A549 (cell line): ENCODE measurements at regions not wholly inside any gene's neighbourhood (a gene's known extent, or its start where the extent isn't known, plus 50 kb on each side); places are given as distances from the start of the nearest gene placed in this dataset.

Source experiments
- ATAC-seq, 2 experiments: fragments of 200-7000 bp in 1 of 2; fragments of >200 bp in 1 of 2; cut with Nextera tagmentation in 1 of 2; cut with Tn5 transposase in 1 of 2; 3 replicates each; pipeline versions ENCODE4 v1.8.0 to v1.9.1; 2018 to 2020; ENCODE audit warnings: mild to moderate bottlenecking in 1 of 2, moderate library complexity in 1 of 2
- CTCF ChIA-PET: fragments of 300-600 bp; sonication (Branson Sonifier 250); formaldehyde crosslinking; extraction: SDS; loops from one replicate; lab custom pipeline; 2021; ENCODE audit warnings: antibody characterized with exemption, inconsistent platforms; lab: Yijun Ruan, JAX
- POLR2A ChIA-PET: fragments of 350-600 bp; formaldehyde crosslinking; extraction: SDS; loops from one replicate; lab custom pipeline; 2021; ENCODE audit warnings: antibody characterized with exemption, inconsistent platforms; lab: Yijun Ruan, JAX
- DNase-seq, 2 experiments: peaks; one replicate each; pipeline versions ENCODE4 v3.0.0 to v3.0.0-alpha.2; 2011 to 2016; ENCODE audit warnings: low read depth in 1 of 2, low spot score in 1 of 2
- FAIRE-seq: peaks from 2 replicates; lab custom pipeline; 2011; peaks lifted over from hg19 to GRCh38; lab: Jason Lieb, UNC
- H3K27ac ChIP-seq, 2 experiments: fragments of >200 bp; sonication (Bioruptor Twin); formaldehyde crosslinking; 3 replicates each; pipeline ENCODE4 v1.5.1; 2016 to 2017
- H3K4me1 ChIP-seq: fragments of >200 bp; sonication (Bioruptor Twin); formaldehyde crosslinking; 3 replicates; pipeline ENCODE4 v1.6.1; 2016
- H3K4me2 ChIP-seq: fragments of >200 bp; sonication (Bioruptor Twin); formaldehyde crosslinking; 3 replicates; pipeline ENCODE4 v1.6.1; 2016
- H3K4me3 ChIP-seq: fragments of >200 bp; sonication (Bioruptor Twin); formaldehyde crosslinking; 3 replicates; pipeline ENCODE4 v1.5.1; 2016
- H3K9me3 ChIP-seq: fragments of >200 bp; sonication (Bioruptor Twin); formaldehyde crosslinking; 3 replicates; pipeline ENCODE4 v1.6.1; 2016
- CBX2 ChIP-seq: fragments of 200-600 bp; sonication (generic); IDR thresholded peaks from 2 replicates; pipeline ENCODE4 v1.6.1; 2016; ENCODE audit warnings: low read depth, mild to moderate bottlenecking, borderline replicate concordance
- CBX8 ChIP-seq: fragments of 200-600 bp; sonication (generic); IDR thresholded peaks from 2 replicates; pipeline ENCODE4 v1.6.1; 2016
- CEBPB ChIP-seq, 2 experiments: fragments of >200 bp in 1 of 2; sonication (Bioruptor Twin) in 1 of 2; formaldehyde crosslinking in 1 of 2; IDR thresholded peaks; 2 replicates each; pipeline ENCODE4 v1.6.1; 2012 to 2016
- CHD4 ChIP-seq: fragments of 200-600 bp; sonication (generic); IDR thresholded peaks from 2 replicates; pipeline ENCODE4 v1.6.1; 2016; ENCODE audit warnings: antibody characterized with exemption, mild to moderate bottlenecking, borderline replicate concordance
- EHF ChIP-seq: fragments of 250-450 bp; sonication (Bioruptor Pico); IDR thresholded peaks from 2 replicates; pipeline ENCODE4 v1.5.0; 2020; ENCODE audit warnings: mild to moderate bottlenecking
- ESRRA ChIP-seq: fragments of 150-350 bp; IDR thresholded peaks from 2 replicates; pipeline ENCODE4 v1.6.1; 2014; ENCODE audit warnings: mild to moderate bottlenecking, low read length, borderline replicate concordance
- FOXS1 ChIP-seq: fragments of 250-450 bp; sonication (Bioruptor Pico); IDR thresholded peaks from 2 replicates; pipeline ENCODE4 v1.5.0; 2020; ENCODE audit warnings: mild to moderate bottlenecking, moderate library complexity
- HDAC2 ChIP-seq: fragments of 200-600 bp; sonication (generic); IDR thresholded peaks from 2 replicates; pipeline ENCODE4 v1.6.1; 2016
- HEYL ChIP-seq: fragments of 250-450 bp; sonication (Bioruptor Pico); IDR thresholded peaks from 2 replicates; pipeline ENCODE4 v1.8.0; 2021; ENCODE audit warnings: mild to moderate bottlenecking, moderate library complexity
- HOXB13 ChIP-seq: fragments of 250-450 bp; sonication (Bioruptor Pico); IDR thresholded peaks from 2 replicates; pipeline ENCODE4 v1.5.0; 2020; ENCODE audit warnings: low read depth, mild to moderate bottlenecking, moderate library complexity
- HOXB5 ChIP-seq: fragments of 250-450 bp; sonication (Bioruptor Pico); IDR thresholded peaks from 2 replicates; pipeline ENCODE4 v1.5.0; 2020; ENCODE audit warnings: mild to moderate bottlenecking, moderate library complexity
- JUN ChIP-seq, 2 experiments: fragments of >200 bp; sonication (Bioruptor Twin); formaldehyde crosslinking; IDR thresholded peaks; 2 replicates in 1 of 2; 3 replicates in 1 of 2; pipeline ENCODE4 v1.6.1; 2016 to 2017
- JUNB ChIP-seq: fragments of >200 bp; sonication (Bioruptor Twin); formaldehyde crosslinking; IDR thresholded peaks from 2 replicates; pipeline ENCODE4 v1.6.1; 2016
- MAFK ChIP-seq: fragments of 450-650 bp; IDR thresholded peaks from 2 replicates; pipeline ENCODE4 v1.6.1; 2014; ENCODE audit not compliant: partially characterized antibody
- MAZ ChIP-seq: fragments of 150-350 bp; IDR thresholded peaks from 2 replicates; pipeline ENCODE4 v1.6.1; 2014; ENCODE audit warnings: antibody characterized with exemption, low read depth, low read length, borderline replicate concordance
- MYC ChIP-seq: IDR thresholded peaks from 2 replicates; pipeline ENCODE4 v1.6.1; 2012; ENCODE audit warnings: mild to moderate bottlenecking, inconsistent platforms, low read length, improper control_type of control experiment, borderline replicate concordance
- RAD21 ChIP-seq, 2 experiments: fragments of >200 bp in 1 of 2; sonication (Bioruptor Twin) in 1 of 2; formaldehyde crosslinking in 1 of 2; IDR thresholded peaks in 1 of 2; conservative IDR thresholded peaks in 1 of 2; 2 replicates in 1 of 2; 3 replicates in 1 of 2; pipeline ENCODE4 v1.6.1; 2012 to 2018; ENCODE audit warnings: inconsistent platforms in 1 of 2
- RARB ChIP-seq: fragments of 250-450 bp; sonication (Bioruptor Pico); IDR thresholded peaks from 2 replicates; pipeline ENCODE4 v1.8.0; 2021; ENCODE audit warnings: mild to moderate bottlenecking, moderate library complexity
- RCOR1 ChIP-seq: fragments of 150-350 bp; IDR thresholded peaks from 2 replicates; pipeline ENCODE4 v1.6.1; 2014; ENCODE audit warnings: antibody characterized with exemption, low read length, low read depth
- SREBF2 ChIP-seq: fragments of 450-650 bp; IDR thresholded peaks from 2 replicates; pipeline ENCODE4 v1.6.1; 2014; ENCODE audit warnings: mild to moderate bottlenecking, moderate library complexity
- TFCP2L1 ChIP-seq: fragments of 250-450 bp; sonication (Bioruptor Pico); IDR thresholded peaks from 2 replicates; pipeline ENCODE4 v1.5.0; 2021; ENCODE audit warnings: mild to moderate bottlenecking
- TP53 ChIP-seq: fragments of 250-450 bp; sonication (Bioruptor Pico); IDR thresholded peaks from 2 replicates; pipeline ENCODE4 v1.5.0; 2021; ENCODE audit warnings: mild to moderate bottlenecking, moderate library complexity
- ZC3H11A ChIP-seq: fragments of 450-650 bp; IDR thresholded peaks from 2 replicates; pipeline ENCODE4 v1.6.1; 2014; ENCODE audit warnings: antibody characterized with exemption, mild to moderate bottlenecking
- ZFP36 ChIP-seq: fragments of 450-650 bp; IDR thresholded peaks from 2 replicates; pipeline ENCODE4 v1.6.1; 2014; ENCODE audit warnings: borderline replicate concordance; ENCODE audit not compliant: partially characterized antibody
- ZNF302 ChIP-seq: fragments of 250-450 bp; sonication (Bioruptor Pico); IDR thresholded peaks from 2 replicates; pipeline ENCODE4 v1.9.0; 2021; ENCODE audit warnings: inconsistent platforms, mild to moderate bottlenecking, moderate library complexity
- ZSCAN20 ChIP-seq: fragments of 250-450 bp; sonication (Bioruptor Pico); IDR thresholded peaks from 2 replicates; pipeline ENCODE4 v1.8.0; 2022; ENCODE audit warnings: mild to moderate bottlenecking, moderate library complexity
- WGBS: methylation state at CpG from one replicate; pipeline ENCODE4 v1.1.6; 2017; ENCODE audit errors: missing lambda C conversion rate; 5-methylcytosine and 5-hydroxymethylcytosine counted together
- TF ChIP-seq, protein P1 (sequence below): fragments of 250-450 bp; sonication (Bioruptor Pico); IDR thresholded peaks from 2 replicates; pipeline ENCODE4 v1.5.0; 2020; ENCODE audit warnings: low read depth, mild to moderate bottlenecking, moderate library complexity
- TF ChIP-seq, protein P2 (sequence below): fragments of >200 bp; sonication (Bioruptor Twin); formaldehyde crosslinking; IDR thresholded peaks from 3 replicates; pipeline ENCODE4 v1.5.1; 2016
- TF ChIP-seq, protein P3 (sequence below): fragments of 250-450 bp; sonication (Bioruptor Pico); IDR thresholded peaks from 2 replicates; pipeline ENCODE4 v1.5.0; 2021; ENCODE audit warnings: mild to moderate bottlenecking, moderate library complexity, borderline replicate concordance
- TF ChIP-seq, protein P4 (sequence below): fragments of 150-350 bp; IDR thresholded peaks from 2 replicates; pipeline ENCODE4 v1.6.1; 2014; ENCODE audit warnings: low read depth, mild to moderate bottlenecking, low read length
- TF ChIP-seq, protein P5 (sequence below): fragments of >200 bp; sonication (Bioruptor Twin); formaldehyde crosslinking; IDR thresholded peaks from 2 replicates; pipeline ENCODE4 v1.6.1; 2016
- TF ChIP-seq, protein P6 (sequence below): fragments of 450-650 bp; IDR thresholded peaks from 2 replicates; pipeline ENCODE4 v1.6.1; 2014; ENCODE audit warnings: antibody characterized with exemption

DNA sequence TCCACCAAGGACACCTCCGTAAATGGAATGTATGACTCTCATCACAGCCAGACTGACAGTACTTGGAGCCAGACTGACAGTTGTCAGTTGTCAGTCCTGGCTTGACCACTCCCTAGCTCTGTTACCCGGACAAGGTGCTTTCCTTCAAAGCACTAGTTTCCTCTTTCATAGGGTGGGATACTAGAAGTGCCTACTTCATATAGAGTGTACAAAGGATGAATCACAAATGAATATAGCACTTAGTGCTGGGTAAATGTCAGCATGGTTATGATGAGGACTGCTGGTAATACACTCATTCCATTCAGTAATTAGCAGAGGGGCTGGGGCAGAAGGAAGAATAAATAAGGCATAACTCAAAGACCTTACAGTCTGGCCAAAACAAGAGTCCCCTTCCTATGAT, 91.4 kb downstream of the ARL4C start:
- WGBS = 59% methylated on average over 2 of the region's 2 CpGs
- peak overlapping the region; percentile 52 to 70 for H3K27ac ChIP-seq
- H3K4me1 ChIP-seq = peaks cover 20% of the 10 kb centered on the region
- TF ChIP-seq, protein P1, sequence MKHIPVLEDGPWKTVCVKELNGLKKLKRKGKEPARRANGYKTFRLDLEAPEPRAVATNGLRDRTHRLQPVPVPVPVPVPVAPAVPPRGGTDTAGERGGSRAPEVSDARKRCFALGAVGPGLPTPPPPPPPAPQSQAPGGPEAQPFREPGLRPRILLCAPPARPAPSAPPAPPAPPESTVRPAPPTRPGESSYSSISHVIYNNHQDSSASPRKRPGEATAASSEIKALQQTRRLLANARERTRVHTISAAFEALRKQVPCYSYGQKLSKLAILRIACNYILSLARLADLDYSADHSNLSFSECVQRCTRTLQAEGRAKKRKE = no peak
- no peak for TF ChIP-seq ZFP36
- no peak for TF ChIP-seq CHD4
- no peak for TF ChIP-seq MYC
- TF ChIP-seq CEBPB (IDR thresholded peaks at IDR 0.05) = no peak
- TF ChIP-seq, protein P2, sequence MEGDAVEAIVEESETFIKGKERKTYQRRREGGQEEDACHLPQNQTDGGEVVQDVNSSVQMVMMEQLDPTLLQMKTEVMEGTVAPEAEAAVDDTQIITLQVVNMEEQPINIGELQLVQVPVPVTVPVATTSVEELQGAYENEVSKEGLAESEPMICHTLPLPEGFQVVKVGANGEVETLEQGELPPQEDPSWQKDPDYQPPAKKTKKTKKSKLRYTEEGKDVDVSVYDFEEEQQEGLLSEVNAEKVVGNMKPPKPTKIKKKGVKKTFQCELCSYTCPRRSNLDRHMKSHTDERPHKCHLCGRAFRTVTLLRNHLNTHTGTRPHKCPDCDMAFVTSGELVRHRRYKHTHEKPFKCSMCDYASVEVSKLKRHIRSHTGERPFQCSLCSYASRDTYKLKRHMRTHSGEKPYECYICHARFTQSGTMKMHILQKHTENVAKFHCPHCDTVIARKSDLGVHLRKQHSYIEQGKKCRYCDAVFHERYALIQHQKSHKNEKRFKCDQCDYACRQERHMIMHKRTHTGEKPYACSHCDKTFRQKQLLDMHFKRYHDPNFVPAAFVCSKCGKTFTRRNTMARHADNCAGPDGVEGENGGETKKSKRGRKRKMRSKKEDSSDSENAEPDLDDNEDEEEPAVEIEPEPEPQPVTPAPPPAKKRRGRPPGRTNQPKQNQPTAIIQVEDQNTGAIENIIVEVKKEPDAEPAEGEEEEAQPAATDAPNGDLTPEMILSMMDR = no peak
- no peak for TF ChIP-seq ESRRA
- no peak for TF ChIP-seq ZSCAN20
- TF ChIP-seq CBX2 = no peak
- TF ChIP-seq TFCP2L1 (CRISPR knock-in tag) = no peak
- TF ChIP-seq MAFK = no peak
- no peak for TF ChIP-seq HEYL (CRISPR knock-in tag)
- no peak for TF ChIP-seq HOXB5 (CRISPR knock-in tag)
- no peak for TF ChIP-seq CBX8
- no peak for TF ChIP-seq FOXS1 (CRISPR knock-in tag)
- TF ChIP-seq MAZ = no peak
- no peak for TF ChIP-seq JUN (IDR thresholded peaks at IDR 0.05)
- no peak for TF ChIP-seq TP53 (CRISPR knock-in tag)
- ATAC-seq (peak in 1 of 2 experiments; percentile 25; a peak in 3 of 6 replicates), FAIRE-seq (no peak), DNase-seq (no peak)
- H3K4me2 ChIP-seq = peak overlapping the region; percentile 28; the same call in 2 of the 3 replicates
- POLR2A ChIA-PET = no interaction called here
- H3K9me3 ChIP-seq = no peaks in the 10 kb centered on the region
- CTCF ChIA-PET = interaction anchor here (0.6 to 1.2 kb wide), 4 partner anchors 43 to 268 kb away, joined by 3 to 5 read pairs (median 3); partner anchors contain the start of gene ARL4C
- no peak overlapping the region for H3K4me3 ChIP-seq

DNA sequence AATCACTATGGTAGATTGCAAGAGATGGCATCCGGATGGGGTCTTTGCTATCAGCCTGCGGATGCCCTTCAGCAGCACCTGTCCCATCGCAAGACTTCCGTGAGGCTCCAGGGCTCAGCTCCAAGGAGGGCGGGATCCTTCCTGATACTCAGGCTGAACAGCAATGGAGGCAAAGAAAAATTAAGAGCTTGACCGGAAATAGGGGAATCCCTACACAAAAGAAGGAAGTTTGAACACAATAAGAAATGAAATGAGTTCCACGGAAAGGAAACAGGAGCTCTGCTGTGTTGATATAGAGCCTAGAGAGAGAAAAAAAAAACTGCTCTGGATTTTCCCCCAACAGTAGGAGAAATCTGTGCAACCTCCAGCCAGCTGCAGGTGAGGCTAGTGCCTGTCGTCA, 91.9 kb downstream of the ARL4C start:
- WGBS = 82% methylated on average over 8 of the region's 8 CpGs
- H3K4me3 ChIP-seq = no peak overlapping the region
- FAIRE-seq = no peak
- no peak for TF ChIP-seq HDAC2
- TF ChIP-seq CBX8 = no peak
- TF ChIP-seq, protein P3, sequence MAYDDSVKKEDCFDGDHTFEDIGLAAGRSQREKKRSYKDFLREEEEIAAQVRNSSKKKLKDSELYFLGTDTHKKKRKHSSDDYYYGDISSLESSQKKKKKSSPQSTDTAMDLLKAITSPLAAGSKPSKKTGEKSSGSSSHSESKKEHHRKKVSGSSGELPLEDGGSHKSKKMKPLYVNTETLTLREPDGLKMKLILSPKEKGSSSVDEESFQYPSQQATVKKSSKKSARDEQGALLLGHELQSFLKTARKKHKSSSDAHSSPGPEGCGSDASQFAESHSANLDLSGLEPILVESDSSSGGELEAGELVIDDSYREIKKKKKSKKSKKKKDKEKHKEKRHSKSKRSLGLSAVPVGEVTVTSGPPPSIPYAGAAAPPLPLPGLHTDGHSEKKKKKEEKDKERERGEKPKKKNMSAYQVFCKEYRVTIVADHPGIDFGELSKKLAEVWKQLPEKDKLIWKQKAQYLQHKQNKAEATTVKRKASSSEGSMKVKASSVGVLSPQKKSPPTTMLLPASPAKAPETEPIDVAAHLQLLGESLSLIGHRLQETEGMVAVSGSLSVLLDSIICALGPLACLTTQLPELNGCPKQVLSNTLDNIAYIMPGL = no peak
- no peak for TF ChIP-seq HOXB13
- TF ChIP-seq CBX2 = no peak
- TF ChIP-seq HEYL (CRISPR knock-in tag) = no peak
- TF ChIP-seq, protein P4, sequence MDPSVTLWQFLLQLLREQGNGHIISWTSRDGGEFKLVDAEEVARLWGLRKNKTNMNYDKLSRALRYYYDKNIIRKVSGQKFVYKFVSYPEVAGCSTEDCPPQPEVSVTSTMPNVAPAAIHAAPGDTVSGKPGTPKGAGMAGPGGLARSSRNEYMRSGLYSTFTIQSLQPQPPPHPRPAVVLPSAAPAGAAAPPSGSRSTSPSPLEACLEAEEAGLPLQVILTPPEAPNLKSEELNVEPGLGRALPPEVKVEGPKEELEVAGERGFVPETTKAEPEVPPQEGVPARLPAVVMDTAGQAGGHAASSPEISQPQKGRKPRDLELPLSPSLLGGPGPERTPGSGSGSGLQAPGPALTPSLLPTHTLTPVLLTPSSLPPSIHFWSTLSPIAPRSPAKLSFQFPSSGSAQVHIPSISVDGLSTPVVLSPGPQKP = no peak
- no peak for TF ChIP-seq SREBF2
- no peak for TF ChIP-seq ZNF302 (CRISPR knock-in tag)
- no peak for TF ChIP-seq EHF (CRISPR knock-in tag)
- no peak for TF ChIP-seq RARB (CRISPR knock-in tag)
- no peak for TF ChIP-seq RAD21 (conservative IDR thresholded peaks at IDR 0.05 in 1 of 2, IDR thresholded peaks at IDR 0.05 in 1 of 2)
- TF ChIP-seq, protein P5, sequence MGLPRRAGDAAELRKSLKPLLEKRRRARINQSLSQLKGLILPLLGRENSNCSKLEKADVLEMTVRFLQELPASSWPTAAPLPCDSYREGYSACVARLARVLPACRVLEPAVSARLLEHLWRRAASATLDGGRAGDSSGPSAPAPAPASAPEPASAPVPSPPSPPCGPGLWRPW = no peak
- no peak for TF ChIP-seq ZC3H11A
- TF ChIP-seq, protein P6, sequence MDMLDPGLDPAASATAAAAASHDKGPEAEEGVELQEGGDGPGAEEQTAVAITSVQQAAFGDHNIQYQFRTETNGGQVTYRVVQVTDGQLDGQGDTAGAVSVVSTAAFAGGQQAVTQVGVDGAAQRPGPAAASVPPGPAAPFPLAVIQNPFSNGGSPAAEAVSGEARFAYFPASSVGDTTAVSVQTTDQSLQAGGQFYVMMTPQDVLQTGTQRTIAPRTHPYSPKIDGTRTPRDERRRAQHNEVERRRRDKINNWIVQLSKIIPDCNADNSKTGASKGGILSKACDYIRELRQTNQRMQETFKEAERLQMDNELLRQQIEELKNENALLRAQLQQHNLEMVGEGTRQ = no peak
- TF ChIP-seq JUNB = no peak
- TF ChIP-seq RCOR1 = no peak
- H3K27ac ChIP-seq = peak overlapping the region; percentile 52 to 70; a peak in 5 of 6 replicates
- no peak for DNase-seq
- peak overlapping the region; percentile 28; the same call in 1 of the 3 replicates for H3K4me2 ChIP-seq
- ATAC-seq = no peak
- ChIA-PET POLR2A (no interaction called here), CTCF (interaction anchor here (0.9 to 1.2 kb wide), 3 partner anchors 90 to 268 kb away, joined by 3 to 5 read pairs (median 3); partner anchors contain the start of gene ARL4C)
- peaks cover 20% of the 10 kb centered on the region for H3K4me1 ChIP-seq
- H3K9me3 ChIP-seq = no peaks in the 10 kb centered on the region
